ENCODE measurements at regions not wholly inside any gene's neighbourhood (a gene's known extent, or its start where the extent isn't known, plus 50 kb on each side); places are given as distances from the start of the nearest gene placed in this dataset.
"Not testable (repeated sequence)": the region's sequence is repeated elsewhere in the genome, so short reads cannot be mapped to it uniquely, and the experiment has no call there.

DNA sequence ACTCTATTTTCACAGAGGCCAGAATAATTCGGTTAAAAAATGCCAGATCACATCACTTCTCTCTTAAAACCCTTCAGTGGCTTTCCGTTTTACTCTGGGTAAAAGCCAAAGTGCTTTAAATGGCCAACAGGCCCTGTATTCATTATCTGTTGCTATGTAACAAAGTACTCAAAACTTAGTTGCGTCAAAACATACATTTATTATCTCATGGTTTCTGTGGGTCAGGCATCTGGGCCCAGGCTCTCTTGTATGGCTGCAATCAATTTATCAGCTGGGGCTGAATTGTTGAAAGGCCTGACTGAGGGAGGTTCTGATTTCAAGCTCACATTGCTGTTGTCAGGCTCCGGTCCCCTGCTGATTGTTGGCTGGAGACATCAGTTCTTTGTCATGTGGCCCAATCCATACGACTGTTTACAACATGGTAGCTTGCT, 72.7 kb upstream of the H2AZ1 start:
- no peak for DNase-seq

- DNase-seq: no peak
Measured at GRCh38 chr4:100019821-100020220, 69.7 kb upstream of the H2AZ1 start.

DNA sequence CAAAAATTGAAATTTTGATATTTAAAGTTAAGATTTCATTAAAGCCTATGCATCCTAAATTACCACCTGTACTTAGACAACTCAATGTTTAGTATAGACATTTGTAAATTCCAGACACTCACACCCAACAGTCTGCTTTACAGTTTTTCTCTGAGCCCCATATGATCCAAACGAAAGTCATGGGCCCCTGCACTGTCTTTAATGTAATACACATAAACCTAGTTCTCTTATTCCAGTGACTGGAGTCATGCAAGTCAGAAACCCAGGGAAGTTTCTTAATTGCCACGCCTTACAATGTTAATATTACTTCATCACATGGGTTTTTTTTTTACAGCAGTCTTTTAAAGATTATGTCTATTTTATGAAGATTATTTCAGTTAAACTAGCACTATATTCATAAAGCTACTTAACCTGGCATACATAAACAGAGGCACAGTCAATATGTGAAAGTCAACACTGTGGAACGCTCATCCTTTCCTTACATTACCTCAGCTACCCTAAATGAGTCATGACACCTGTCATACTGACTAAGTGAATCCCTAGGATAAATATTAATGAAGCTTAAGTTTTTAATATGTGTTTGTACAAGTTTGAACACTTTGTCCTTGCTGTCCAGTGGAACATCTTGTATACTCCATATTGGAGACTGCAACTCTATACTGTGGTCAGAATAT, 67.7 kb upstream of the H2AZ1 start:
- DNase-seq: no peak

- DNase-seq: no peak
Measured at GRCh38 chr4:100016191-100016590, 66.1 kb upstream of the H2AZ1 start.

DNA sequence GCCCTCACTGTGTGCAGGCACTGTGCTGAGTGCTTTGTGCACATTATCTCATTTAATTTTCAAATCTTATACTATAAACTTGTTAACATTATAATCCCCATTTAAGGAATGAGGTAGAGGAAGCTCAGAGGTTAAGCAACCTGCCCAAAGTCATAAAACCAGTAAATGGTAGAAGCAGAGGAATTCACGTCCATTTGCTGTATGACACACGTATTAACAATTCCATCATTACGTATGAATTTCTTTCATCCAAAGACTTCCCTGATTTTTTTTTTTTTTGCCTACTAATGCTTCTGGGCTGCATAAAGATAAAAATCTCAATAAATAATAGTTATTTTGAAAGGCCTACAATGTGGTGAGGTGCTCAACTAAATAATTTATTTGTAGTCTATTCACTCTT, 64.5 kb upstream of the H2AZ1 start:
- no peak for DNase-seq

- no peak for DNase-seq
Measured at GRCh38 chr4:100009490-100009889, 59.4 kb upstream of the H2AZ1 start.

DNA sequence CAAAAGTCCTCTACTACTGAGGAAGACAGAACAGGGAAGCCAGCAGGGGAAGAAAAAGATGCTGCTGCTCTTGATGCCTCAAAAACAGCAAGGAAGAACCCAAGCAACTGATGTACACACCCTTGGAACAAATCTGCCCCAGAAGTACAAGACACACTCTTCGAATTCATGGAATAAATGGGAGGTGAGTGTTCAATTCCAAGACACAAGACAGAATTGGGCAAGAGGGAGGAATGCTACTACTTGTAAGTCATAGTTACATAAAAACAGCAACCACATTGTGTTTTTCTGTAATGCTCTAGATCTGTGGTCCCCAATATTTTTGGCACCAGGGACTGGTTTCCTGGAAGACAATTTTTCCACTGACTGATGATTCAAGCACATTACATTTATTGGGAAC, 58.0 kb upstream of the H2AZ1 start:
- DNase-seq: no peak

GRCh38 chr4:100006161-100006560, 56.1 kb upstream of the H2AZ1 start:
- not testable (repeated sequence) for DNase-seq
